HL-60 (cell line): ENCODE measurements at regions not wholly inside any gene's neighbourhood (a gene's known extent, or its start where the extent isn't known, plus 50 kb on each side); places are given as distances from the start of the nearest gene placed in this dataset.
A peak's percentile ranks its signal among the peaks of the same experiment; 100 is the strongest.

Source experiments
- DNase-seq, 2 experiments: peaks; one replicate each; pipeline ENCODE4 v3.0.0-alpha.2; 2010 to 2020; ENCODE audit warnings: low read depth in 1 of 2, low spot score in 1 of 2
- H3K27ac ChIP-seq: fragments of 250-450 bp; sonication (Bioruptor Pico); replicated peaks from 2 replicates; pipeline ENCODE4 v1.5.1; 2020; ENCODE audit warnings: mild to moderate bottlenecking, moderate library complexity
- H3K27me3 ChIP-seq: fragments of 250-450 bp; sonication (Bioruptor Pico); 2 replicates; pipeline ENCODE4 v1.5.1; 2021; ENCODE audit warnings: mild to moderate bottlenecking, moderate library complexity; ENCODE audit not compliant: insufficient read depth, poor library complexity, severe bottlenecking
- H3K4me3 ChIP-seq: replicated peaks from 2 replicates; pipeline ENCODE4 v1.5.1; 2011; ENCODE audit warnings: mild to moderate bottlenecking, control low read depth, low read length; ENCODE audit not compliant: insufficient read depth
- GABPA ChIP-seq: IDR thresholded peaks from 2 replicates; pipeline ENCODE4 v1.6.1; 2012; ENCODE audit warnings: low read depth
- POLR2AphosphoS5 ChIP-seq: IDR thresholded peaks from 2 replicates; pipeline ENCODE4 v1.6.1; 2012; ENCODE audit warnings: low read depth
- SPI1 ChIP-seq: IDR thresholded peaks from 2 replicates; pipeline ENCODE4 v1.6.1; 2012; ENCODE audit warnings: low read depth, mild to moderate bottlenecking, borderline replicate concordance
- TF ChIP-seq, protein P1 (sequence below): IDR thresholded peaks from 2 replicates; pipeline ENCODE4 v1.6.1; 2012; ENCODE audit warnings: low read depth; ENCODE audit not compliant: insufficient replicate concordance
- TF ChIP-seq, protein P2 (sequence below): IDR thresholded peaks from one replicate; pipeline ENCODE4 v1.5.1; 2011; ENCODE audit warnings: low read length, control low read depth, inconsistent platforms; ENCODE audit not compliant: insufficient read depth

DNA sequence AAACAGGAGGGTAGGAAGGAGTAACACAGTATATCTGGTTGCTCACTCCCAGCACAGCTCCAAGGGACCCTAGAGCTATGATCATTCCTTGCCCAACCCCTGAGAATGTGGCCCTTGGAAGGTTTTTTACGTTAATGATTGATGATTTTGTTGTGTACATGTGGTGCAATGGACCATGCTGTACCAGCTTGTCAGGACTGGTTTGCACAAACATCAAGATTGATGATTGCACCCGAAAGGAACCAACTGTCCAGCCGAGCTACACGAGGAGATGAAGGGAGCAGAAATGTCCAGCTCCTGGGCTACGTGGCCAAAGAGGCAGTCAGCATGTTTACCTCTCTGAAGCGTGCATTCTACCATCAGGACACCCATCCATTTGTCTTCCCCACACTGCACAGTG, 83.2 kb upstream of the USP9X start:
- Histone ChIP-seq H3K27me3 (no peaks in the 10 kb centered on the region), H3K4me3 (no peak overlapping the region), H3K27ac (no peak overlapping the region)
- DNase-seq, result no peak
- TF ChIP-seq POLR2AphosphoS5 (no peak), GABPA (no peak), SPI1 (no peak)
- TF ChIP-seq, protein P1, sequence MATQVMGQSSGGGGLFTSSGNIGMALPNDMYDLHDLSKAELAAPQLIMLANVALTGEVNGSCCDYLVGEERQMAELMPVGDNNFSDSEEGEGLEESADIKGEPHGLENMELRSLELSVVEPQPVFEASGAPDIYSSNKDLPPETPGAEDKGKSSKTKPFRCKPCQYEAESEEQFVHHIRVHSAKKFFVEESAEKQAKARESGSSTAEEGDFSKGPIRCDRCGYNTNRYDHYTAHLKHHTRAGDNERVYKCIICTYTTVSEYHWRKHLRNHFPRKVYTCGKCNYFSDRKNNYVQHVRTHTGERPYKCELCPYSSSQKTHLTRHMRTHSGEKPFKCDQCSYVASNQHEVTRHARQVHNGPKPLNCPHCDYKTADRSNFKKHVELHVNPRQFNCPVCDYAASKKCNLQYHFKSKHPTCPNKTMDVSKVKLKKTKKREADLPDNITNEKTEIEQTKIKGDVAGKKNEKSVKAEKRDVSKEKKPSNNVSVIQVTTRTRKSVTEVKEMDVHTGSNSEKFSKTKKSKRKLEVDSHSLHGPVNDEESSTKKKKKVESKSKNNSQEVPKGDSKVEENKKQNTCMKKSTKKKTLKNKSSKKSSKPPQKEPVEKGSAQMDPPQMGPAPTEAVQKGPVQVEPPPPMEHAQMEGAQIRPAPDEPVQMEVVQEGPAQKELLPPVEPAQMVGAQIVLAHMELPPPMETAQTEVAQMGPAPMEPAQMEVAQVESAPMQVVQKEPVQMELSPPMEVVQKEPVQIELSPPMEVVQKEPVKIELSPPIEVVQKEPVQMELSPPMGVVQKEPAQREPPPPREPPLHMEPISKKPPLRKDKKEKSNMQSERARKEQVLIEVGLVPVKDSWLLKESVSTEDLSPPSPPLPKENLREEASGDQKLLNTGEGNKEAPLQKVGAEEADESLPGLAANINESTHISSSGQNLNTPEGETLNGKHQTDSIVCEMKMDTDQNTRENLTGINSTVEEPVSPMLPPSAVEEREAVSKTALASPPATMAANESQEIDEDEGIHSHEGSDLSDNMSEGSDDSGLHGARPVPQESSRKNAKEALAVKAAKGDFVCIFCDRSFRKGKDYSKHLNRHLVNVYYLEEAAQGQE, result no peak
- TF ChIP-seq, protein P2, sequence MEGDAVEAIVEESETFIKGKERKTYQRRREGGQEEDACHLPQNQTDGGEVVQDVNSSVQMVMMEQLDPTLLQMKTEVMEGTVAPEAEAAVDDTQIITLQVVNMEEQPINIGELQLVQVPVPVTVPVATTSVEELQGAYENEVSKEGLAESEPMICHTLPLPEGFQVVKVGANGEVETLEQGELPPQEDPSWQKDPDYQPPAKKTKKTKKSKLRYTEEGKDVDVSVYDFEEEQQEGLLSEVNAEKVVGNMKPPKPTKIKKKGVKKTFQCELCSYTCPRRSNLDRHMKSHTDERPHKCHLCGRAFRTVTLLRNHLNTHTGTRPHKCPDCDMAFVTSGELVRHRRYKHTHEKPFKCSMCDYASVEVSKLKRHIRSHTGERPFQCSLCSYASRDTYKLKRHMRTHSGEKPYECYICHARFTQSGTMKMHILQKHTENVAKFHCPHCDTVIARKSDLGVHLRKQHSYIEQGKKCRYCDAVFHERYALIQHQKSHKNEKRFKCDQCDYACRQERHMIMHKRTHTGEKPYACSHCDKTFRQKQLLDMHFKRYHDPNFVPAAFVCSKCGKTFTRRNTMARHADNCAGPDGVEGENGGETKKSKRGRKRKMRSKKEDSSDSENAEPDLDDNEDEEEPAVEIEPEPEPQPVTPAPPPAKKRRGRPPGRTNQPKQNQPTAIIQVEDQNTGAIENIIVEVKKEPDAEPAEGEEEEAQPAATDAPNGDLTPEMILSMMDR, result no peak

DNA sequence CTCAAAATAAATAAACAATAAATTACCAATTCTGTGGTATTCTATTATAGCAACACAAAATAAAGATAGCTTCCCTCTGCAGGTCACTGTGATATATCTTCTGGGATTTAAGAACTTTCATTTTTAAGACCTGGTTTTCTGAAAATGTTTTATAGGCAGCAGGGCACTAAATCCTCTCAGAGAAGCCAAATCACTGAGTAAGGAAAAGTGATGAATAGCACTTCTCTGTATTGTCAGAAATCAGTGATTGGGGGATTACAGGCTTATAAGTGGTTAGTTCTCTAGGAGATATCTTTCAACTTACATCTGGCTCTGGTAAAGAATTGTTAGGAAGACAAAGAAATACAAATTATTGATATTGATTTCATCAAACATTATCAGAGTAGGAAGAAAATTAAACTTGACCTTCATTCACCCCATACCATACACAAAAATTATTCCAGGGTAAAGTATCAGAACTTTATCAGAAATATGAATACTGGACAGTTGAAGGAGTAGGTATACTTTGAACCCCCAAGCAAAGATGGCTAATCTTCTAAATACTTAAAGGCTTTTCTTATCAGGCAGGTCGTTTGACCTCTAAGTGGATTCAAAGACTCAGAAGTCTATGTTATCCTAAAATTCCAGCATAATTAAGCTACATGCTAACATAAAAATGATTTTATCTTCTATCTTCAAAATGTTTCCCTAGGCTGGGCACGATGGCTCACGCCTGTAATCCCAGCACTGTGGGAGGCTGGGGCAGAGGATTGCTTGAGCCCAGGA, 81.6 kb upstream of the USP9X start:
- DNase-seq, result no peak
- Histone ChIP-seq H3K27me3 (no peaks in the 10 kb centered on the region), H3K4me3 (no peak overlapping the region), H3K27ac (no peak overlapping the region)
- TF ChIP-seq, protein P1, result no peak
- TF ChIP-seq GABPA, result no peak

DNA sequence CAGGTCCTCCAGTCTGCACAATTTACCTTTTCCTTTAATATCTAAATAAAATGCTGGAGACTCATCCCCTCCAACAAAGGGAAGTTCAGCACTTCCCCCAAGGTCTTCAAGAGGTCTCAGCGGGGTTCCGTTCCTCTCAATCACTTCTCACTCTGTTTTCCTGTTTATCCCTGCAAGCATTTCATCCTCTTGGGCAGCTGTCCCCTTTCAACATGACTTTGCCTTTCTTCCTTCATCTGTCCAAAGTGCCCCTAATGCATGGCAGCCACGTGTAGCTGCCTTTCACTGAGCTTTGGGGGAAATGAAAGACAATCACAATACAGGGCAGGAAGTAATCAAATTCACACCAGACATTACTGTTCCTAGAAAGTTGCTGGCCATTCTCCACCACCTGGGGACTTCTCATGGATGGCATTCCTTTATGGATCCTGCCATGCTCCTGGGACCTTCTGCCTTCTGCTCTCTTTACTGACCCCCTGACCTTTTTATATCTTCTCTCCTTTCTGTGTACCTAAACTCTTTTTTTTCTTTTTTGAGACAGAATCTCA, 79.7 kb upstream of the USP9X start:
- DNase-seq, result no peak

DNA sequence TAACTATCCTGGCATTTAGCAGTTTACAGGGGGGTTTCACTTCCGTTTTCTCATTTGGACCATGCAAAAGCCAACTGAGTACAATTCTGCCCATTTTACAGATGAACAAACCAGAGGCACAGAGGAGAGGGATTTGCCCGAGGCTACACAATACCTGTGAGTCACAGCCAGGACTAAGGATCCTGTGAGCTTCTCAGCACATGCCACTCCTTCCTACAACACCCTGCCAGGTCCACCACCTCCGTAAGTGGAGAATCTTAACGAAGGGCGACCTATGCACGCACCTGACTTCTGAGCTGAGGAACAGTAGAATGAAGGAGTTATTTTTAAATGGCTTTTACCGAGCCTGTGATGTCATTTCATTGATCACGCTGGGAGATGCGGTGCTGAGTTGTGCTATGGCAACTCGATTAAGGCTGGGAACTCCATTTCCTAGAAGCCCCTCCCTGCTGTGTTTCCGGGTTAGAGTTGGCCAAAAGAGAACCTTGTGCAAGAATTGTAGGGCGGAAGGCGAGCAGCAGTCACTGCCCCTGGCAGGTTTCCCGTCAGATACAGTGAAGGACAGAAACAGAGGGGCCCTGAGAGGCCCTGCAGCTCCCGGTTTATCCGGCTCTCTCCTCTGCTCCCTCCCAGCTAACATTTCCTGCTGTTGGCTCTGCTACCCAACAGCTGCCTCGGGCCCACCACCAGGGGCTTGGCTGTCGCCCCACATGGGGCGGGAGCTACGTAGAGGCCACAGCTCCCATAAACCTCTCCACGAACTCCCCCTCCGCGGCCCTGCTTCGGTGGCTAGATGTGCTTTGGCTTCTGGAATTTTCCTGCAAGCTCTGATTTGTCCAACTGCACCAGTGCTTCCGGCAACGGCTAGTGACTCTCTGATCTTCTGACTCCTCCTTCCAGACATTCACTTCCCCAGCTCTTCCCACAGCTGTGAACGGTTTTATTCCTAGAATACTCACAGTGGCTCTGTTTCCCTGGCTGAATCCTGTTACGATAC, 75.1 kb upstream of the USP9X start:
- Histone ChIP-seq H3K27me3 (no peaks in the 10 kb centered on the region), H3K27ac (peak overlapping the region; percentile 84), H3K4me3 (peak overlapping the region; percentile 15; the same call in 1 of the 2 replicates)
- DNase-seq, result peak; percentile 64 to 78
- TF ChIP-seq POLR2AphosphoS5 (peak; percentile 25; the same call in 1 of the 2 replicates), GABPA (peak; percentile 38; the same call in 1 of the 2 replicates), SPI1 (no peak)
- TF ChIP-seq, protein P1, result no peak
- TF ChIP-seq, protein P2, result no peak

More for the DNA sequence above, 79.7 kb upstream of the USP9X start:
- Histone ChIP-seq H3K27ac (no peak overlapping the region), H3K27me3 (no peaks in the 10 kb centered on the region), H3K4me3 (no peak overlapping the region)
- TF ChIP-seq GABPA (no peak), SPI1 (peak; percentile 21; the same call in 1 of the 2 replicates)
